ENCODE measurements at regions not wholly inside any gene's neighbourhood (a gene's known extent, or its start where the extent isn't known, plus 50 kb on each side); places are given as distances from the start of the nearest gene placed in this dataset.
"Not testable (repeated sequence)": the region's sequence is repeated elsewhere in the genome, so short reads cannot be mapped to it uniquely, and the experiment has no call there.

- DNase-seq = no peak
- 69% methylated on average over 2 of the region's 3 CpGs for WGBS (ENCODE audit: insufficient coverage, low lambda C conversion rate)
- no peaks in the 10 kb centered on the region for H3K4me1 ChIP-seq (ENCODE audit: control insufficient read depth, insufficient read depth, low read length)
Measured at GRCh38 chr5:53785924-53786323, 225.5 kb downstream of the NDUFS4 start.

GRCh38 chr5:53790026-53790425, 229.6 kb downstream of the NDUFS4 start:
- WGBS (ENCODE audit: insufficient coverage, low lambda C conversion rate) = 100% methylated on average over 1 of the region's 2 CpGs
- Histone ChIP-seq H3K4me1 (ENCODE audit: control insufficient read depth, insufficient read depth, low read length) (no peaks in the 10 kb centered on the region), H3K27me3 (ENCODE audit: control insufficient read depth, insufficient read depth, low read length) (no peaks in the 10 kb centered on the region), H3K9me3 (ENCODE audit: control insufficient read depth, low read depth, low read length) (no peaks in the 10 kb centered on the region), H3K36me3 (ENCODE audit: control insufficient read depth, insufficient read depth, low read length) (no peaks in the 10 kb centered on the region), H3K4me3 (ENCODE audit: low read length) (no peak overlapping the region), H3K27ac (ENCODE audit: low read length) (no peak overlapping the region)
- no peak for DNase-seq

More at GRCh38 chr5:53785924-53786323, 225.5 kb downstream of the NDUFS4 start:
- no peaks in the 10 kb centered on the region for H3K36me3 ChIP-seq (ENCODE audit: control insufficient read depth, insufficient read depth, low read length)
- H3K4me3 ChIP-seq (ENCODE audit: low read length) = no peak overlapping the region
- no peaks in the 10 kb centered on the region for H3K9me3 ChIP-seq (ENCODE audit: control insufficient read depth, low read depth, low read length)
- no peaks in the 10 kb centered on the region for H3K27me3 ChIP-seq (ENCODE audit: control insufficient read depth, insufficient read depth, low read length)
- no peak overlapping the region for H3K27ac ChIP-seq (ENCODE audit: low read length)

GRCh38 chr5:53792338-53792737, 231.9 kb downstream of the NDUFS4 start:
- no peaks in the 10 kb centered on the region for H3K27me3 ChIP-seq (ENCODE audit: control insufficient read depth, insufficient read depth, low read length)
- no peaks in the 10 kb centered on the region for H3K4me1 ChIP-seq (ENCODE audit: control insufficient read depth, insufficient read depth, low read length)
- whole genome bisulfite sequencing (ENCODE audit: insufficient coverage, low lambda C conversion rate) = no CpG with 5 or more reads among the region's 2 CpGs
- no peak for DNase-seq
- no peak overlapping the region for H3K27ac ChIP-seq (ENCODE audit: low read length)
- H3K36me3 ChIP-seq (ENCODE audit: control insufficient read depth, insufficient read depth, low read length) = no peaks in the 10 kb centered on the region
- no peak overlapping the region for H3K4me3 ChIP-seq (ENCODE audit: low read length)
- H3K9me3 ChIP-seq (ENCODE audit: control insufficient read depth, low read depth, low read length) = no peaks in the 10 kb centered on the region

GRCh38 chr5:53799644-53800043, 239.2 kb downstream of the NDUFS4 start:
- not testable (repeated sequence) for H3K36me3 ChIP-seq (ENCODE audit: control insufficient read depth, insufficient read depth, low read length); H3K4me1 ChIP-seq (ENCODE audit: control insufficient read depth, insufficient read depth, low read length); H3K4me3 ChIP-seq (ENCODE audit: low read length); DNase-seq; H3K27ac ChIP-seq (ENCODE audit: low read length); H3K27me3 ChIP-seq (ENCODE audit: control insufficient read depth, insufficient read depth, low read length); H3K9me3 ChIP-seq (ENCODE audit: control insufficient read depth, low read depth, low read length)
- WGBS (ENCODE audit: insufficient coverage, low lambda C conversion rate) = no CpG with 5 or more reads among the region's 9 CpGs

- not testable (repeated sequence) for H3K27me3 ChIP-seq (ENCODE audit: control insufficient read depth, insufficient read depth, low read length); DNase-seq
Measured at GRCh38 chr5:53808392-53808791, 248.0 kb downstream of the NDUFS4 start.

GRCh38 chr5:53814819-53815218, 254.4 kb downstream of the NDUFS4 start:
- no peaks in the 10 kb centered on the region for H3K9me3 ChIP-seq (ENCODE audit: control insufficient read depth, low read depth, low read length)
- DNase-seq = no peak
- H3K27me3 ChIP-seq (ENCODE audit: control insufficient read depth, insufficient read depth, low read length) = no peaks in the 10 kb centered on the region
- H3K4me3 ChIP-seq (ENCODE audit: low read length) = no peak overlapping the region
- 100% methylated on average over 1 of the region's 2 CpGs for WGBS (ENCODE audit: insufficient coverage, low lambda C conversion rate)
- no peak overlapping the region for H3K27ac ChIP-seq (ENCODE audit: low read length)
- no peaks in the 10 kb centered on the region for H3K4me1 ChIP-seq (ENCODE audit: control insufficient read depth, insufficient read depth, low read length)
- no peaks in the 10 kb centered on the region for H3K36me3 ChIP-seq (ENCODE audit: control insufficient read depth, insufficient read depth, low read length)

More at GRCh38 chr5:53808392-53808791, 248.0 kb downstream of the NDUFS4 start:
- no CpG with 5 or more reads among the region's 4 CpGs for WGBS (ENCODE audit: insufficient coverage, low lambda C conversion rate)
- not testable (repeated sequence) for H3K9me3 ChIP-seq (ENCODE audit: control insufficient read depth, low read depth, low read length); H3K27ac ChIP-seq (ENCODE audit: low read length); H3K4me3 ChIP-seq (ENCODE audit: low read length); H3K4me1 ChIP-seq (ENCODE audit: control insufficient read depth, insufficient read depth, low read length); H3K36me3 ChIP-seq (ENCODE audit: control insufficient read depth, insufficient read depth, low read length)

GRCh38 chr5:53815471-53815870, 255.0 kb downstream of the NDUFS4 start:
- no peaks in the 10 kb centered on the region for H3K9me3 ChIP-seq (ENCODE audit: control insufficient read depth, low read depth, low read length)
- no peak overlapping the region for H3K4me3 ChIP-seq (ENCODE audit: low read length)
- H3K27me3 ChIP-seq (ENCODE audit: control insufficient read depth, insufficient read depth, low read length) = no peaks in the 10 kb centered on the region
- no peak overlapping the region for H3K27ac ChIP-seq (ENCODE audit: low read length)
- H3K36me3 ChIP-seq (ENCODE audit: control insufficient read depth, insufficient read depth, low read length) = no peaks in the 10 kb centered on the region
- DNase-seq = no peak
- WGBS (ENCODE audit: insufficient coverage, low lambda C conversion rate) = no CpG with 5 or more reads among the region's 2 CpGs
- no peaks in the 10 kb centered on the region for H3K4me1 ChIP-seq (ENCODE audit: control insufficient read depth, insufficient read depth, low read length)

- no peaks in the 10 kb centered on the region for H3K4me1 ChIP-seq (ENCODE audit: control insufficient read depth, insufficient read depth, low read length)
- H3K27me3 ChIP-seq (ENCODE audit: control insufficient read depth, insufficient read depth, low read length) = no peaks in the 10 kb centered on the region
- no peaks in the 10 kb centered on the region for H3K9me3 ChIP-seq (ENCODE audit: control insufficient read depth, low read depth, low read length)
- no peak overlapping the region for H3K4me3 ChIP-seq (ENCODE audit: low read length)
- H3K27ac ChIP-seq (ENCODE audit: low read length) = no peak overlapping the region
- DNase-seq = no peak
- no peaks in the 10 kb centered on the region for H3K36me3 ChIP-seq (ENCODE audit: control insufficient read depth, insufficient read depth, low read length)
Measured at GRCh38 chr5:53817183-53817582, 256.7 kb downstream of the NDUFS4 start.

- Histone ChIP-seq H3K9me3 (ENCODE audit: control insufficient read depth, low read depth, low read length) (no peaks in the 10 kb centered on the region), H3K27ac (ENCODE audit: low read length) (no peak overlapping the region), H3K4me1 (ENCODE audit: control insufficient read depth, insufficient read depth, low read length) (no peaks in the 10 kb centered on the region), H3K36me3 (ENCODE audit: control insufficient read depth, insufficient read depth, low read length) (no peaks in the 10 kb centered on the region), H3K4me3 (ENCODE audit: low read length) (no peak overlapping the region), H3K27me3 (ENCODE audit: control insufficient read depth, insufficient read depth, low read length) (no peaks in the 10 kb centered on the region)
- no peak for DNase-seq
- 80% methylated on average over 1 of the region's 8 CpGs for WGBS (ENCODE audit: insufficient coverage, low lambda C conversion rate)
Measured at GRCh38 chr5:53819482-53819881, 259.0 kb downstream of the NDUFS4 start.

- Histone ChIP-seq H3K36me3 (ENCODE audit: control insufficient read depth, insufficient read depth, low read length) (no peaks in the 10 kb centered on the region), H3K4me3 (ENCODE audit: low read length) (no peak overlapping the region), H3K4me1 (ENCODE audit: control insufficient read depth, insufficient read depth, low read length) (no peaks in the 10 kb centered on the region), H3K9me3 (ENCODE audit: control insufficient read depth, low read depth, low read length) (no peaks in the 10 kb centered on the region), H3K27ac (ENCODE audit: low read length) (no peak overlapping the region), H3K27me3 (ENCODE audit: control insufficient read depth, insufficient read depth, low read length) (no peaks in the 10 kb centered on the region)
- no peak for DNase-seq
- WGBS (ENCODE audit: insufficient coverage, low lambda C conversion rate) = no CpG with 5 or more reads among the region's 2 CpGs
Measured at GRCh38 chr5:53820119-53820801, 259.8 kb downstream of the NDUFS4 start.

GRCh38 chr5:53820802-53821171, 260.3 kb downstream of the NDUFS4 start:
- Histone ChIP-seq H3K9me3 (ENCODE audit: control insufficient read depth, low read depth, low read length) (no peaks in the 10 kb centered on the region), H3K4me3 (ENCODE audit: low read length) (no peak overlapping the region), H3K36me3 (ENCODE audit: control insufficient read depth, insufficient read depth, low read length) (no peaks in the 10 kb centered on the region), H3K4me1 (ENCODE audit: control insufficient read depth, insufficient read depth, low read length) (no peaks in the 10 kb centered on the region), H3K27ac (ENCODE audit: low read length) (no peak overlapping the region), H3K27me3 (ENCODE audit: control insufficient read depth, insufficient read depth, low read length) (no peaks in the 10 kb centered on the region)
- DNase-seq = no peak
- no CpG with 5 or more reads among the region's 3 CpGs for WGBS (ENCODE audit: insufficient coverage, low lambda C conversion rate)

Measured in large intestine (tissue), 3 donors.